Upper lobe of left lung (tissue), 6 donors: ENCODE measurements at regions not wholly inside any gene's neighbourhood (a gene's known extent, or its start where the extent isn't known, plus 50 kb on each side); places are given as distances from the start of the nearest gene placed in this dataset.

Experiments
- ATAC-seq, 2 donors: fragments of 200-7000 bp; cut with Tn5 transposase; one replicate each; pipeline ENCODE4 v1.9.1; 2022; ENCODE audit warnings: mild to moderate bottlenecking in 2 of 2, moderate library complexity in 2 of 2; ENCODE audit not compliant: low FRiP score in 2 of 2
- DNase-seq, 2 donors: peaks; one replicate each; pipeline ENCODE4 v3.0.0-alpha.2; 2019 to 2020
- H3K27ac ChIP-seq, 4 donors: fragments of 200-600 bp; sonication (generic); one replicate each; pipeline ENCODE4 v1.5.1; 2016 to 2019
- H3K27me3 ChIP-seq, 4 donors: fragments of 200-600 bp; sonication (generic); one replicate each; pipeline ENCODE4 v1.5.1; 2017 to 2019
- H3K36me3 ChIP-seq, 4 donors: fragments of 200-600 bp; sonication (generic); one replicate each; pipeline ENCODE4 v1.5.1; 2016 to 2019
- H3K4me1 ChIP-seq, 4 donors: fragments of 200-600 bp; sonication (generic); one replicate each; pipeline ENCODE4 v1.5.1; 2018 to 2019
- H3K4me3 ChIP-seq, 4 donors: fragments of 200-600 bp; sonication (generic); one replicate each; pipeline ENCODE4 v1.5.1; 2017 to 2019; ENCODE audit warnings: mild to moderate bottlenecking in 2 of 4, moderate library complexity in 1 of 4
- H3K9me3 ChIP-seq, 4 donors: fragments of 200-600 bp; sonication (generic); one replicate each; pipeline ENCODE4 v1.5.1; 2018 to 2019
- CTCF ChIP-seq, 6 experiments: fragments of 450-650 bp in 4 of 6; fragments of 200-600 bp in 2 of 6; sonication (generic) in 2 of 6; IDR thresholded peaks; one replicate each; pipeline ENCODE4 v1.5.1; 2016 to 2019; ENCODE audit warnings: antibody characterized with exemption in 6 of 6
- EP300 ChIP-seq, 4 donors: sonication (generic); formaldehyde crosslinking; IDR thresholded peaks; one replicate each; pipeline ENCODE4 v1.5.1; 2017; ENCODE audit warnings: antibody characterized with exemption in 4 of 4, control low read depth in 2 of 4
- POLR2A ChIP-seq, 4 donors: fragments of 450-650 bp; IDR thresholded peaks; one replicate each; pipeline ENCODE4 v1.5.1; 2016 to 2017; ENCODE audit warnings: antibody characterized with exemption in 4 of 4, mild to moderate bottlenecking in 2 of 4
- POLR2AphosphoS5 ChIP-seq, 2 donors: sonication (generic); formaldehyde crosslinking; IDR thresholded peaks; one replicate each; pipeline ENCODE4 v1.5.1; 2017; ENCODE audit warnings: antibody characterized with exemption in 2 of 2
- WGBS, 2 donors: methylation state at CpG; one replicate each; pipeline ENCODE4 v1.1.5; 2017 to 2018; 5-methylcytosine and 5-hydroxymethylcytosine counted together
- donor health status: DM: no; HTN: no; CAD: no; lungs with moderate emphysema.
- donor health status: DM: no; HTN: yes; CAD: no; lungs with severe emphysema.

- WGBS, 2 donors = 52 to 83% methylated on average over 1 of the region's 1 CpG
- Histone ChIP-seq H3K4me3 (no peak overlapping the region), H3K4me1 (no peaks in the 10 kb centered on the region), H3K27ac (no peak overlapping the region), H3K9me3 (no peaks in the 10 kb centered on the region), H3K27me3 (no peaks in the 10 kb centered on the region), H3K36me3 (no peaks in the 10 kb centered on the region)
- DNase-seq (no peak), ATAC-seq (no peak)
- TF ChIP-seq EP300 (IDR thresholded peaks at IDR 0.05) (no peak), POLR2AphosphoS5 (IDR thresholded peaks at IDR 0.05) (no peak), CTCF (IDR thresholded peaks at IDR 0.05) (no peak), POLR2A (IDR thresholded peaks at IDR 0.05) (no peak)
Measured at GRCh38 chrX:42615161-42615563, 162.8 kb downstream of the PPP1R2C start.

- no peaks in the 10 kb centered on the region for H3K4me1 ChIP-seq
- DNase-seq = no peak
Measured at GRCh38 chrX:42606591-42606990, 171.4 kb downstream of the PPP1R2C start.

GRCh38 chrX:42604302-42604701 is 173.7 kb downstream of the PPP1R2C start:
- ATAC-seq = no peak
- no peak overlapping the region for H3K27ac ChIP-seq
- no peaks in the 10 kb centered on the region for H3K9me3 ChIP-seq
- H3K4me3 ChIP-seq = no peak overlapping the region
- H3K27me3 ChIP-seq = no peaks in the 10 kb centered on the region
- WGBS, 2 donors = 89 to 100% methylated on average over 2 of the region's 2 CpGs
- TF ChIP-seq EP300 (IDR thresholded peaks at IDR 0.05) (no peak), CTCF (IDR thresholded peaks at IDR 0.05) (no peak), POLR2A (IDR thresholded peaks at IDR 0.05) (no peak), POLR2AphosphoS5 (IDR thresholded peaks at IDR 0.05) (no peak)
- DNase-seq = no peak
- no peaks in the 10 kb centered on the region for H3K4me1 ChIP-seq
- H3K36me3 ChIP-seq = no peaks in the 10 kb centered on the region

More at GRCh38 chrX:42606591-42606990, 171.4 kb downstream of the PPP1R2C start:
- no peaks in the 10 kb centered on the region for H3K9me3 ChIP-seq
- no peak overlapping the region for H3K4me3 ChIP-seq
- H3K27me3 ChIP-seq = no peaks in the 10 kb centered on the region
- TF ChIP-seq EP300 (IDR thresholded peaks at IDR 0.05) = no peak
- TF ChIP-seq POLR2A (IDR thresholded peaks at IDR 0.05) = no peak
- no peak for TF ChIP-seq CTCF (IDR thresholded peaks at IDR 0.05)
- no peak for TF ChIP-seq POLR2AphosphoS5 (IDR thresholded peaks at IDR 0.05)
- ATAC-seq = no peak
- H3K36me3 ChIP-seq = no peaks in the 10 kb centered on the region
- H3K27ac ChIP-seq = no peak overlapping the region
- 88 to 91% methylated on average over 4 of the region's 4 CpGs for WGBS, 2 donors

GRCh38 chrX:42603016-42603415 is 174.9 kb downstream of the PPP1R2C start:
- no peak for DNase-seq
- Histone ChIP-seq H3K4me3 (no peak overlapping the region), H3K9me3 (no peaks in the 10 kb centered on the region), H3K4me1 (no peaks in the 10 kb centered on the region), H3K27me3 (no peaks in the 10 kb centered on the region), H3K36me3 (no peaks in the 10 kb centered on the region), H3K27ac (no peak overlapping the region)
- TF ChIP-seq POLR2AphosphoS5 (IDR thresholded peaks at IDR 0.05) (no peak), CTCF (IDR thresholded peaks at IDR 0.05) (no peak), POLR2A (IDR thresholded peaks at IDR 0.05) (no peak), EP300 (IDR thresholded peaks at IDR 0.05) (no peak)
- no peak for ATAC-seq
- WGBS, 2 donors = 82 to 83% methylated on average over 2 of the region's 2 CpGs

- ATAC-seq = no peak
- WGBS, 2 donors = 84 to 100% methylated on average over 1 of the region's 1 CpG
- Histone ChIP-seq H3K36me3 (no peaks in the 10 kb centered on the region), H3K27me3 (no peaks in the 10 kb centered on the region), H3K4me3 (no peak overlapping the region), H3K9me3 (no peaks in the 10 kb centered on the region), H3K4me1 (no peaks in the 10 kb centered on the region), H3K27ac (no peak overlapping the region)
- TF ChIP-seq CTCF (IDR thresholded peaks at IDR 0.05) = no peak
- TF ChIP-seq POLR2AphosphoS5 (IDR thresholded peaks at IDR 0.05) = no peak
- no peak for TF ChIP-seq POLR2A (IDR thresholded peaks at IDR 0.05)
- TF ChIP-seq EP300 (IDR thresholded peaks at IDR 0.05) = no peak
- no peak for DNase-seq
Measured at GRCh38 chrX:42602566-42602965, 175.4 kb downstream of the PPP1R2C start.
